Ishikawa (cell line): ENCODE measurements at regions not wholly inside any gene's neighbourhood (a gene's known extent, or its start where the extent isn't known, plus 50 kb on each side); places are given as distances from the start of the nearest gene placed in this dataset.

Experiments
- CEBPB ChIP-seq: IDR thresholded peaks from 2 replicates; pipeline ENCODE4 v1.6.1; 2012
- EGR1 ChIP-seq: IDR thresholded peaks from 2 replicates; pipeline ENCODE4 v1.6.1; 2012
- EP300 ChIP-seq: IDR thresholded peaks from 2 replicates; pipeline ENCODE4 v1.6.1; 2012; ENCODE audit warnings: borderline replicate concordance
- NFIC ChIP-seq: IDR thresholded peaks from 2 replicates; pipeline ENCODE4 v1.6.1; 2012
- TAF1 ChIP-seq: IDR thresholded peaks from 2 replicates; pipeline ENCODE4 v1.6.1; 2012; ENCODE audit warnings: low read depth, mild to moderate bottlenecking
- YY1 ChIP-seq: IDR thresholded peaks from 2 replicates; pipeline ENCODE4 v1.6.1; 2012; ENCODE audit warnings: low read depth
- TF ChIP-seq, protein P1 (sequence below): IDR thresholded peaks from 2 replicates; pipeline ENCODE4 v1.6.1; 2012; ENCODE audit warnings: low read depth, mild to moderate bottlenecking
- TF ChIP-seq, protein P2 (sequence below): IDR thresholded peaks from 2 replicates; pipeline ENCODE4 v1.6.1; 2012

DNA sequence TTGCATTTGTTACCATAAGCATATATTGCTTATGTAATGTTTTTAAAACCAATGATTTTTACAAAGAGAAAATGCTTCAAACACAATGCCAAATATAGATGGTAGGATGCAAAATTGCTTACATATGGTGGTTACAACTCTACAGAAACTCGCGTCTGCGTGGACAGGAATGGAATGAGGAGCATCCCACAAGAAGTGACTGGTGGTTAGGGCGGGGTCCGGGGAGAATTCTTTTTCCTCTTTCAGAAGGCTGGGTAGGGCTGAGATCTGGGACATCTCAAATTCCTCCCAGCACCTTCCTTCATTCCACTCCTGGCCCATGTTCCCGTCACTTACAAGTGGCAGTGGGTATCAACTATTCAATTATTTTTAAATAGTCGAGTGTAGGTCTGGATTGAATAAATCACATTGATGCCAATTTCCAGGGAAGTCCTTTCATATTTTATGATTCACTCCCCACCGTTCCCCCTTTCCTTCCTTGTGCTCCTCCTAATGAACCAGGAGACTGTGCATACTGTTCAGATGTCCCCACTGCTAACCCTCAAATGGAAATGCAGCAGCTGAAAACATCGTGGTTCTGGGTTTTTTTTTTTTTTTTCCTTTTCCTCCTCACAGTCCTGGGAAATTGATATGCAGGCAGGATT lies 174.5 kb upstream of the POU3F1 start:
- TF ChIP-seq YY1 (no peak), TAF1 (no peak), EGR1 (no peak), EP300 (no peak), CEBPB (no peak), NFIC (no peak)
- TF ChIP-seq, protein P1, sequence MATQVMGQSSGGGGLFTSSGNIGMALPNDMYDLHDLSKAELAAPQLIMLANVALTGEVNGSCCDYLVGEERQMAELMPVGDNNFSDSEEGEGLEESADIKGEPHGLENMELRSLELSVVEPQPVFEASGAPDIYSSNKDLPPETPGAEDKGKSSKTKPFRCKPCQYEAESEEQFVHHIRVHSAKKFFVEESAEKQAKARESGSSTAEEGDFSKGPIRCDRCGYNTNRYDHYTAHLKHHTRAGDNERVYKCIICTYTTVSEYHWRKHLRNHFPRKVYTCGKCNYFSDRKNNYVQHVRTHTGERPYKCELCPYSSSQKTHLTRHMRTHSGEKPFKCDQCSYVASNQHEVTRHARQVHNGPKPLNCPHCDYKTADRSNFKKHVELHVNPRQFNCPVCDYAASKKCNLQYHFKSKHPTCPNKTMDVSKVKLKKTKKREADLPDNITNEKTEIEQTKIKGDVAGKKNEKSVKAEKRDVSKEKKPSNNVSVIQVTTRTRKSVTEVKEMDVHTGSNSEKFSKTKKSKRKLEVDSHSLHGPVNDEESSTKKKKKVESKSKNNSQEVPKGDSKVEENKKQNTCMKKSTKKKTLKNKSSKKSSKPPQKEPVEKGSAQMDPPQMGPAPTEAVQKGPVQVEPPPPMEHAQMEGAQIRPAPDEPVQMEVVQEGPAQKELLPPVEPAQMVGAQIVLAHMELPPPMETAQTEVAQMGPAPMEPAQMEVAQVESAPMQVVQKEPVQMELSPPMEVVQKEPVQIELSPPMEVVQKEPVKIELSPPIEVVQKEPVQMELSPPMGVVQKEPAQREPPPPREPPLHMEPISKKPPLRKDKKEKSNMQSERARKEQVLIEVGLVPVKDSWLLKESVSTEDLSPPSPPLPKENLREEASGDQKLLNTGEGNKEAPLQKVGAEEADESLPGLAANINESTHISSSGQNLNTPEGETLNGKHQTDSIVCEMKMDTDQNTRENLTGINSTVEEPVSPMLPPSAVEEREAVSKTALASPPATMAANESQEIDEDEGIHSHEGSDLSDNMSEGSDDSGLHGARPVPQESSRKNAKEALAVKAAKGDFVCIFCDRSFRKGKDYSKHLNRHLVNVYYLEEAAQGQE, result no peak
- TF ChIP-seq, protein P2, sequence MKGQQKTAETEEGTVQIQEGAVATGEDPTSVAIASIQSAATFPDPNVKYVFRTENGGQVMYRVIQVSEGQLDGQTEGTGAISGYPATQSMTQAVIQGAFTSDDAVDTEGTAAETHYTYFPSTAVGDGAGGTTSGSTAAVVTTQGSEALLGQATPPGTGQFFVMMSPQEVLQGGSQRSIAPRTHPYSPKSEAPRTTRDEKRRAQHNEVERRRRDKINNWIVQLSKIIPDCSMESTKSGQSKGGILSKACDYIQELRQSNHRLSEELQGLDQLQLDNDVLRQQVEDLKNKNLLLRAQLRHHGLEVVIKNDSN, result no peak
